Activated naive CD4-positive, alpha-beta T cell treated with anti-CD3 and anti-CD28 coated beads, Interleukin-2, amount 50 U/mL, for 72 hours (primary cell): ENCODE measurements at regions not wholly inside any gene's neighbourhood (a gene's known extent, or its start where the extent isn't known, plus 50 kb on each side); places are given as distances from the start of the nearest gene placed in this dataset.
"Not testable (repeated sequence)": the region's sequence is repeated elsewhere in the genome, so short reads cannot be mapped to it uniquely, and the experiment has no call there.

ENCODE experiments used
- ATAC-seq, 2 donors: fragments of 150-1000 bp; cut with Tn5 transposase; 2 replicates each; pipeline ENCODE4 v1.10.0; 2021; ENCODE audit warnings: mild to moderate bottlenecking in 2 of 2, moderate library complexity in 2 of 2
- DNase-seq, 2 donors: peaks; one replicate each; pipeline ENCODE4 v3.0.0; 2021 to 2022; ENCODE audit warnings: low spot score in 2 of 2
- H3K27ac Mint-ChIP-seq, 2 donors: one replicate each; pipeline ENCODE4 v1.8.0; 2022; ENCODE audit warnings: mild to moderate bottlenecking in 2 of 2, mixed read lengths in 2 of 2
- H3K36me3 Mint-ChIP-seq, 2 donors: one replicate each; pipeline ENCODE4 v1.8.0; 2022; ENCODE audit warnings: mixed read lengths in 2 of 2
- H3K9me3 Mint-ChIP-seq, 2 donors: one replicate each; pipeline ENCODE4 v1.8.0; 2022; ENCODE audit warnings: mixed read lengths in 2 of 2

GRCh38 chr5:54869691-54870090 is 115.7 kb downstream of the ESM1 start:
- ATAC-seq (no peak), DNase-seq (no peak)
- H3K36me3 Mint-ChIP-seq, result no peaks in the 10 kb centered on the region
- H3K9me3 Mint-ChIP-seq, result no peaks in the 10 kb centered on the region
- H3K27ac Mint-ChIP-seq, result peak overlapping the region in 1 of 2 donors; percentile 91

GRCh38 chr5:54868511-54869483 is 116.6 kb downstream of the ESM1 start:
- Mint-ChIP-seq H3K36me3 (no peaks in the 10 kb centered on the region), H3K9me3 (no peaks in the 10 kb centered on the region), H3K27ac (peak overlapping the region; percentile 91 to 93)
- ATAC-seq, result peak; percentile 88
- peak; percentile 37 to 71 for DNase-seq

DNA sequence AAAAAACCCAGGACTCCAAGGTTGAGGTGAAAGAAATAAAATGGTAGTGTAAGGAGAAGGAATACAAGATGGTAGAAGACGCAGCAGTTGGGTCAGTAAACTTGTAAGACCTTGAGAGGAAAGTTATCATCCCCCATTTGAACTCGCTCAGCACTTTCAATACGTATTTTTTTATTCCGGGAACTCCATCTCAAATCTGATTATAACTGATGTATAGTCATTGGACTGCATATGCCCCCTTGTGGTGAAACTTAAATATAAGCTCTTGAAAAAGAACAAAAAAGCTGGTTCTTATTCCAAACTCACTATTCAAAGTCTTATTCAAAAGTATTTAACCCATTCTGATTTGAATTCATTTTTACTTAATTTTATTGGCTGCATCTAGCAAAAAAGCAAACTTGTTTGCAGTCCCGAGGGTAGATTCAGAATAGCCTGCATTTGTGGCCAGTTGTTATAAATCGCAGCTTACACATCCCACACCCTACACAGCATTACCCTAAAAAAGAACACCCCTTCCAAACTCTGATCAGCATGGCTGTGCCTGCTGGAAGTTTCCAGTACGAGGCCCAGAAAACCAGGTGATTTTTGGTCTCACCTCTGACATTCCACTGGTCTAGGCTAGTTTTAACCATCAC is 118.0 kb downstream of the ESM1 start:
- Mint-ChIP-seq H3K27ac (no peak overlapping the region), H3K36me3 (no peaks in the 10 kb centered on the region), H3K9me3 (no peaks in the 10 kb centered on the region)

DNA sequence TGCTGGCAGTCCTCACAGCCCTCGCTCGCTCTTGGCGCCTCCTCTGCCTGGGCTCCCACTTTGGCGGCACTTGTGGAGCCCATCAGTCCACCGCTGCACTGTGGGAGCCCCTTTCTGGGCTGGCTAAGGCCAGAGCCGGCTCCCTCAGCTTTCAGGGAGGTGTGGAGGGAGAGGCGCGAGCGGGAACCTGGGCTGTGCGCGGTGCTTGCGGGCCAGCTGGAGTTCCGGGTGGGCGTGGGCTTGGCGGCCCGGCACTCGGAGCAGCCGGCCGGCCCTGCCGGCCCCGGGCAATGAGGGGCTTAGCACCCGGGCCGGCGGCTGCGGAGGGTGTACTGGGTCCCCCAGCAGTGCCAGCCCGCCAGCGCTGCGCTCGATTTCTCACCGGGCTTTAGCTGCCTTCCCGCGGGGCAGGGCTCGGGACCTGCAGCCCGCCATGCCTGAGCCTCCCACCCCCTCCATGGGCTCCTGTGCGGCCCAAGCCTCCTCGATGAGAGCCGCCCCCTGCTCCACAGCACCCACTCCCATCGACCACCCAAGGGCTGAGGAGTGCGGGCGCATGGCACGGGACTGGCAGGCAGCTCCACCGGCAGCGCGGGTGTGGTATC is 120.4 kb downstream of the ESM1 start:
- not testable (repeated sequence) for H3K9me3 Mint-ChIP-seq, H3K36me3 Mint-ChIP-seq, ATAC-seq, H3K27ac Mint-ChIP-seq, DNase-seq

More for the DNA sequence above, 118.0 kb downstream of the ESM1 start:
- no peak for ATAC-seq
- DNase-seq, result no peak

GRCh38 chr5:54862036-54862435 is 123.4 kb downstream of the ESM1 start:
- ATAC-seq (no peak), DNase-seq (no peak)
- Mint-ChIP-seq H3K9me3 (peaks cover 14 to 20% of the 10 kb centered on the region in 2 donors), H3K36me3 (peaks cover 28 to 30% of the 10 kb centered on the region in 2 donors), H3K27ac (no peak overlapping the region)

DNA sequence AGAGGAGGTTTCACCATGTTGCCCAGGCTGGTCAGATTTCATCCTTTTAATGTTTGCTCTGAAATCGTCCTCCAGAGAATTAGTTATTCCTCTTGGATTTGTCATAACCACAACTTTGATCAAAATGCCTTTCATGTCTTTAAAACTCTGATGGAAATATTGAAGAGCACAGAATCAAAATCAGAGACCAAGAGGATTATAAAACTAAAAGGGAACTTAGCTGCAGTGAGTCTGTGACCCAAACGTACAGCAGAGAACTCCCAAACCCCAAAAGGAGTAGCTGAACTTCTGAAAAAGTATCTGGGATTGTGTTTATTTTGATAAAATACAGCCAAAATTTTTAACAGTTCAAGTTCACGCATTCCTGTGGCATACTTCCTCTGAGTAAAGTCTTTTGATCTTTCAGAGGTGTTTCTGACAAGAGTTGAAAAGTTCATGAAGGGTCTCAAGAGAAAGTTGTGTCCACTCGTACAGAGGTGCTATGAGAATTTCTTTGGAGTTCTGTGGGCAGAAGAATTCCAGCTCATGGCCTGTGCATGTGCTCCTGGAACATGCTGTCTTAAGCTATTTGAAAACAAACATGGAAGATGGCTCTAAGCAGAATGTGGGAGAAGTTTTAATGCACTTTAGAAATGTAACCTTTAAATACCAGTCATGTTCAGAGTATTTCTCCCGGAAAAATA is 124.0 kb downstream of the ESM1 start:
- peaks cover 16 to 22% of the 10 kb centered on the region in 2 donors for H3K9me3 Mint-ChIP-seq
- H3K27ac Mint-ChIP-seq, result no peak overlapping the region
- DNase-seq (no peak), ATAC-seq (no peak)
- H3K36me3 Mint-ChIP-seq, result peaks cover 32 to 33% of the 10 kb centered on the region in 2 donors

DNA sequence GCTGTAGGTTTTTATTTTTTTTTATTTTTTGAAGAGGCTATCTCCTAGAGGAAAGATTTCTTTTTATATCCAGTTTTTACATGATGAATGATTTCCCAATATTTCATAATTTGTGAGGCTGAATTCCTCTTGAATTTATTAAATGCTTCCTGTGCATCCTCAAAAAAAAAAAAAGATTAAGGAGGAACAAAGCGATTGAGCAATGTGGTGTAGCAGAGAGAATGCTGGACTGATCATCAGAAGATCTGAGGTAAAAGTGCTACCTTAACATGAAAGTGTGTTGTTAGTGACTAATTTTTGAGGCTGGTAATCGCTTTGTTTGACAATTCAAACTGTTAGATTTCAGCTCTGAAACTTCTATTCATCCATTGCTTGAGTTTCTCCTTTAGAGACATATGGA is 125.1 kb downstream of the ESM1 start:
- peaks cover 16 to 27% of the 10 kb centered on the region in 2 donors for H3K9me3 Mint-ChIP-seq
- DNase-seq (no peak), ATAC-seq (no peak)
- peaks cover 33 to 41% of the 10 kb centered on the region in 2 donors for H3K36me3 Mint-ChIP-seq
- no peak overlapping the region for H3K27ac Mint-ChIP-seq

DNA sequence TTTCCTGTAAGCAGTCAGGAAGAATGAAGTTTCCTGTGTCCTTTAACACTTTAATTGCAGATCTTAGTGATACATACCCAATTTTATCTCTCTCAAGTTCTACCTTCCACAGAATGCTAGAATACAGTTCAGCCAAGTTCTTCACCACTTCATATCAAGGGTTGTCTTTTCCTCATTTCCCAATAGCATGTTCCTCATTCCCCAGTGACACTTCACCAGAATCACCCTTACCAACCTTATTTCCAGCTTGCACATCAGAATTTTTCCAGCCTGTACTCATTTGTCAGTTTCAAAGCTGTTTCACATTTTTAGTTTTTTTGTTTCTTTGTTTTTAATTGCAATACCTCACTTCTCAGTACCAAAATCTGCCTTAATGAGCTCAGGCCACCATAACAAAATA is 126.1 kb downstream of the ESM1 start:
- Mint-ChIP-seq H3K9me3 (peaks cover 16 to 27% of the 10 kb centered on the region in 2 donors), H3K36me3 (peaks cover 33 to 41% of the 10 kb centered on the region in 2 donors), H3K27ac (no peak overlapping the region)
- DNase-seq, result no peak
- no peak for ATAC-seq

- Mint-ChIP-seq H3K27ac (no peak overlapping the region), H3K9me3 (peaks cover 16 to 26% of the 10 kb centered on the region in 2 donors), H3K36me3 (peaks cover 32 to 40% of the 10 kb centered on the region in 2 donors)
- ATAC-seq, result no peak
- DNase-seq, result no peak
These were observed 130.4 kb downstream of the ESM1 start for GRCh38 chr5:54854883-54855581.

DNA sequence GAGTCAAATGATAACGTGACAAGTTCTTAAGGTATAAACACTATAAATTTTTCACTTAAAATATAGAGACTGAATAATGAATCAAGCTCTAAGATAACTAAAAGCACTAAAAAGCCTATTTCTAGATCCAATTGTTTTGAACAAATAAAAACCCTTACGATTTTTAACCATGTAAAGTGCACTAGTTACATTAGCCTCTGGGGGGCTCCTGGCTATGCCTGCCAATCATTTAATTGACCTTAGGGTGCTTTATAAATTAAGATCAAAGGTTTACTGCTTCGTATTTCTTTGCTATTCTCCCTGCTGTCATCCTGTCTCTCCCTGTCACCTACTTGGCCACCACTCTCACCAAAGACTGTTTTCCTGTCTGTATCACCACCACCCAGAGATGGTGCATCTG is 133.4 kb downstream of the ESM1 start:
- H3K9me3 Mint-ChIP-seq, result peaks cover 2 to 7% of the 10 kb centered on the region in 2 donors
- ATAC-seq (no peak), DNase-seq (no peak)
- no peak overlapping the region for H3K27ac Mint-ChIP-seq
- peaks cover 3 to 12% of the 10 kb centered on the region in 2 donors for H3K36me3 Mint-ChIP-seq

GRCh38 chr5:54851449-54851848 is 133.9 kb downstream of the ESM1 start:
- ATAC-seq (no peak), DNase-seq (no peak)
- Mint-ChIP-seq H3K27ac (no peak overlapping the region), H3K36me3 (peaks cover 0 to 9% of the 10 kb centered on the region in 2 donors), H3K9me3 (peaks cover 0 to 5% of the 10 kb centered on the region in 2 donors)

DNA sequence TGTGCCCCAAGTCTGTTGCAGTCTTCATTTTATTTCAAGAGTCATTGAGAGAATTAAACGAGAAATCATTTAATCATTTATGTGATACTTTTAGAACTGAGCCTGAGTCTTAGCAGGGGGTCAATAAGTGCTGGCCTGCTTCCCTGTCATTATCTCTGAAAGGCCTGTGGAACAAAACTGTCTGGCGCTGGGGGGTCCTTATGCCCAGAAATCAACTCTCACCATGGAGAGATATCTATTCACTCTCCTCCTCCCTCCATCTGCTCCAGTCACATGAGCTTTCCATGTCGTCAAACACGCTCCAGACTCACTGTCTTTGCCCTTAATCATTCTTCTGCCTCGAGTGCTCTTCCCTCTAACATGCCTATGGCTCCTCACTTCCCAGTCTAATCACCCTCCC is 136.8 kb downstream of the ESM1 start:
- Mint-ChIP-seq H3K27ac (no peak overlapping the region), H3K9me3 (no peaks in the 10 kb centered on the region), H3K36me3 (no peaks in the 10 kb centered on the region)
- DNase-seq (no peak), ATAC-seq (no peak)

DNA sequence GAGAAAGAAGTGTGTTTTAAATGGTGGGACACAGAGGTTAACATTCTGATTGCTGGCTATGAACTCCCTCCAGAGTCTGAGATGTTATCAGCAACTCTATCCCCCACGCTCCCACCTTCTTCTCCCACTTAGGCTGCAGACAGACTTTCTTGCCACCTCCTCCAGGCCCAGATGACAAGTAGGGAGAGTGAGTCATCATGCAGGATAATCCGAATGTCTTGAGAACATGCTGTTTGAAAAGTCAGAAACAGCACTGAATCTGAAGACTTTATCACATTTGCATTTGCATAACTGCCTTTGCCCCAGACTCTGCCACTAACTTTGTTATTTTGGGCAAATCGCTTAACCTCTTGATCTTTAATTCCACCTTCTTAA is 139.8 kb downstream of the ESM1 start:
- DNase-seq, result no peak
- ATAC-seq, result no peak
- Mint-ChIP-seq H3K36me3 (no peaks in the 10 kb centered on the region), H3K27ac (no peak overlapping the region), H3K9me3 (no peaks in the 10 kb centered on the region)

GRCh38 chr5:54844905-54845566 is 140.4 kb downstream of the ESM1 start:
- DNase-seq, result no peak
- Mint-ChIP-seq H3K36me3 (no peaks in the 10 kb centered on the region), H3K9me3 (no peaks in the 10 kb centered on the region), H3K27ac (no peak overlapping the region)
- no peak for ATAC-seq

- Mint-ChIP-seq H3K36me3 (no peaks in the 10 kb centered on the region), H3K9me3 (no peaks in the 10 kb centered on the region), H3K27ac (no peak overlapping the region)
- no peak for ATAC-seq
- DNase-seq, result no peak
These were observed 141.1 kb downstream of the ESM1 start for GRCh38 chr5:54844266-54844665.

DNA sequence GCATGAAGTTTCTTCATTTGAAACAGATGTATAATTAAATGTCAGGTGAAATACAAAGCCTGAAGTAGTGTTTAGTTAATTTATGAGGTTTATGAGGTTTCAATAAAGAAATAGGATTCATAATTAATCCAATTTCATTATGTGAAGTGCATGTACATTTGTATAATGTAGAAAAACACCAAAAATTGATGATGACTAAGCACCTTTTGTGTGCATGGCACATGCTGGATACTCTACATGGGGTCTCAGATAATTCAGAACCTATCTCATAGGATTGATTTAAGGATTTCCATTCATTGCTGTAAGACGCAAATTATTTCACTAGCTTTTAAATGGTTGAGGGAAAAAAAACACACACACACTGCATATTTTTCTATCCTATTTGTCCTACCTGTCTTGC is 143.9 kb downstream of the ESM1 start:
- no peak for DNase-seq
- ATAC-seq, result no peak
- Mint-ChIP-seq H3K9me3 (no peaks in the 10 kb centered on the region), H3K36me3 (no peaks in the 10 kb centered on the region), H3K27ac (no peak overlapping the region)
